CD8-positive, alpha-beta memory T cell (primary cell): ENCODE measurements at regions not wholly inside any gene's neighbourhood (a gene's known extent, or its start where the extent isn't known, plus 50 kb on each side); places are given as distances from the start of the nearest gene placed in this dataset.

Source experiments
- CTCF ChIA-PET: fragments of 350-600 bp; sonication (Branson Sonifier 250); formaldehyde crosslinking; loops from one replicate; lab custom pipeline; 2021; ENCODE audit warnings: antibody characterized with exemption; lab: Charles Lee
- POLR2A ChIA-PET: fragments of 350-600 bp; sonication (Branson Sonifier 250); formaldehyde crosslinking; loops from one replicate; lab custom pipeline; 2021; ENCODE audit warnings: antibody characterized with exemption; lab: Charles Lee
- DNase-seq, 5 donors: peaks; one replicate each; pipeline versions ENCODE4 v3.0.0 to v3.0.0-alpha.2; 2020 to 2022; ENCODE audit warnings: mixed read lengths in 1 of 5
- H3K27ac ChIP-seq: one replicate; pipeline ENCODE4 v1.7.0; 2013; ENCODE audit warnings: low read depth, mild to moderate bottlenecking, low read length, moderate library complexity
- H3K27me3 ChIP-seq: 2 replicates; pipeline ENCODE4 v1.7.0; 2013; ENCODE audit warnings: low read length, mild to moderate bottlenecking; ENCODE audit not compliant: insufficient read depth, poor library complexity, severe bottlenecking
- H3K36me3 ChIP-seq: 2 replicates; pipeline ENCODE4 v1.7.0; 2013; ENCODE audit warnings: mild to moderate bottlenecking, low read length, moderate library complexity; ENCODE audit not compliant: insufficient read depth
- H3K4me1 ChIP-seq: 2 replicates; pipeline ENCODE4 v1.7.0; 2013; ENCODE audit warnings: mild to moderate bottlenecking, low read length, moderate library complexity; ENCODE audit not compliant: insufficient read depth
- H3K4me3 ChIP-seq: 2 replicates; pipeline ENCODE4 v1.7.0; 2013; ENCODE audit warnings: mild to moderate bottlenecking, low read length
- H3K9me3 ChIP-seq: 2 replicates; pipeline ENCODE4 v1.7.0; 2013; ENCODE audit warnings: mild to moderate bottlenecking, low read length
- H3K27ac Mint-ChIP-seq, 8 donors: one replicate each; pipeline ENCODE4 v1.8.0; 2020 to 2021; ENCODE audit warnings: mixed read lengths in 8 of 8, mild to moderate bottlenecking in 6 of 8, inconsistent platforms in 3 of 8, moderate library complexity in 3 of 8
- H3K27me3 Mint-ChIP-seq, 2 donors: one replicate each; pipeline ENCODE4 v1.8.0; 2020 to 2021; ENCODE audit warnings: mixed read lengths in 2 of 2, mild to moderate bottlenecking in 1 of 2, moderate library complexity in 1 of 2
- H3K36me3 Mint-ChIP-seq, 3 donors: one replicate each; pipeline ENCODE4 v1.8.0; 2020 to 2021; ENCODE audit warnings: mixed read lengths in 3 of 3, inconsistent platforms in 1 of 3, mild to moderate bottlenecking in 1 of 3
- H3K4me1 Mint-ChIP-seq, 3 donors: one replicate each; pipeline ENCODE4 v1.8.0; 2020 to 2021; ENCODE audit warnings: mixed read lengths in 3 of 3, inconsistent platforms in 1 of 3, mild to moderate bottlenecking in 1 of 3
- H3K4me3 Mint-ChIP-seq, 7 donors: one replicate each; pipeline ENCODE4 v1.8.0; 2020 to 2021; ENCODE audit warnings: mixed read lengths in 7 of 7, mild to moderate bottlenecking in 6 of 7, moderate library complexity in 4 of 7, inconsistent platforms in 2 of 7
- H3K9me3 Mint-ChIP-seq, 5 donors: one replicate each; pipeline ENCODE4 v1.8.0; 2020 to 2022; ENCODE audit warnings: mixed read lengths in 5 of 5, mild to moderate bottlenecking in 3 of 5, moderate library complexity in 2 of 5, inconsistent platforms in 1 of 5

- Mint-ChIP-seq H3K4me1 (peaks cover 62 to 89% (median 85%) of the 10 kb centered on the region in 3 donors), H3K36me3 (peaks cover 0 to 11% (median 5%) of the 10 kb centered on the region in 3 donors), H3K9me3 (no peaks in the 10 kb centered on the region), H3K27ac (peak overlapping the region in 7 of 8 donors; percentile 76 to 97 (median 91)), H3K27me3 (no peaks in the 10 kb centered on the region), H3K4me3 (peak overlapping the region in 5 of 7 donors; percentile 2 to 38 (median 17))
- H3K4me1 ChIP-seq = peaks cover 67% of the 10 kb centered on the region
- CTCF ChIA-PET = interaction anchor here (0.8 to 1.8 kb wide), 3 partner anchors 19 to 25 kb away, joined by 3 to 4 read pairs (median 3); no protein-coding TSS in a partner anchor
- DNase-seq = no peak
- H3K9me3 ChIP-seq = no peaks in the 10 kb centered on the region
- H3K27me3 ChIP-seq = no peaks in the 10 kb centered on the region
- H3K36me3 ChIP-seq = no peaks in the 10 kb centered on the region
- POLR2A ChIA-PET = interaction anchor here (2.3 kb wide), 1 partner anchor 20 kb away, joined by 9 read pairs; no protein-coding TSS in a partner anchor
- H3K27ac ChIP-seq = no peak overlapping the region
- H3K4me3 ChIP-seq = no peak overlapping the region
These were observed 243.5 kb downstream of the ETS1 start for GRCh38 chr11:128343870-128344269.

DNA sequence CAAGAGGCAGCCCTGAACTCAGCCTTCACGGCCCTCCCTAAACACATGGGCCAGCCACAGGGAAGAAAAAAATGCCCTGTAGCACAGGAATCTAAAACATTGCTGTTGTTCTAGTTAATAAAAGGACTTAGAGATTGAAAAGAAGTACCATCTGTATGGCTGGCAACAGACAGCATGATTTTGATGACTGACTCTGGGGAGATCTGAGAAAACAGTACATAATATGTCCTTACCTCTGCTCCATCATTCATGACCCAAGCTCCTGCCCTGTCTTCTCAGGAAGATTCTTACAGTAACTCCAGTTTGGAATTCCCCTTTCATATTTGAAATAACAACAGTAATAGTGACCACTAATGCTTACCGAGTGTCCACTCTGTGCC lies 244.2 kb downstream of the ETS1 start:
- Mint-ChIP-seq H3K27me3 (no peaks in the 10 kb centered on the region), H3K36me3 (peaks cover 0 to 11% (median 5%) of the 10 kb centered on the region in 3 donors), H3K4me1 (peaks cover 62 to 86% (median 83%) of the 10 kb centered on the region in 3 donors), H3K27ac (peak overlapping the region; percentile 82 to 97 (median 92)), H3K4me3 (peak overlapping the region in 5 of 7 donors; percentile 34 to 78 (median 77)), H3K9me3 (no peaks in the 10 kb centered on the region)
- Histone ChIP-seq H3K36me3 (no peaks in the 10 kb centered on the region), H3K27me3 (no peaks in the 10 kb centered on the region), H3K4me1 (peaks cover 67% of the 10 kb centered on the region), H3K4me3 (no peak overlapping the region), H3K9me3 (no peaks in the 10 kb centered on the region), H3K27ac (no peak overlapping the region)
- POLR2A ChIA-PET = no interaction called here
- CTCF ChIA-PET = interaction anchor here (0.8 to 1.8 kb wide), 3 partner anchors 18 to 20 kb away, joined by 3 to 5 read pairs (median 4); no protein-coding TSS in a partner anchor
- no peak for DNase-seq

DNA sequence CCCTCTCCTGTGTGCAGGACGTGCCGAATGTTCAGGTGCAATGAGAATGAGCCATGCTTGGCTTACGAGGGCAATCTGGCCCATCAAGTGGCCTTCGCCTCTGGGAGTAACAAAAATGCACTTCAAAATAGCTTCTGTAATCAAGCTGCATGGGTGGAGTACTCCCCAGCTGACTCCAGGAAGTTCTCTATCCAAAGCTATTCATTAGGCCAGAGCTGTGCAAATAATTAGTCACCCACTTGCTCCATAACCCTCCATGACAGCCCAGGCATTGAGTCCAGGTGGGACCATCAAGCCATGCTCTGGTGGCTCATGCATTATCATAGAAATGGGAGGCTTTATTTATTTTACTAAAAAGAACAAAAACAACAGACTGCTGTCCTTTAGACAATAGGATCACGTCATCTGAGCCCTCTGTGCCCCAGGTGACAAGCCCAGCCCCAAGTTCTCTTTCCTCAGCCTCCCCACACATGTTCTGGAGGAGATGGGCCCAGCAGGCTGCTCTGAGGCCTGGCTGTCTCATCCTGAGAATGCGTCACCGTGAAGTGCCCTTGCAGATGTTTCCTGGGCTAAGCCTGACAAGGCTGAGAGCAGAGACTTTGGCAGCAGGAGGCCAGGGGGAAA lies 244.7 kb downstream of the ETS1 start:
- no peaks in the 10 kb centered on the region for H3K36me3 ChIP-seq
- H3K9me3 ChIP-seq = no peaks in the 10 kb centered on the region
- peak overlapping the region; percentile 36 for H3K4me3 ChIP-seq
- Mint-ChIP-seq H3K4me3 (peak overlapping the region in 6 of 7 donors; percentile 34 to 78 (median 77)), H3K4me1 (peaks cover 64 to 86% (median 85%) of the 10 kb centered on the region in 3 donors), H3K27ac (peak overlapping the region; percentile 82 to 97 (median 92)), H3K27me3 (no peaks in the 10 kb centered on the region), H3K36me3 (peaks cover 0 to 11% (median 5%) of the 10 kb centered on the region in 3 donors), H3K9me3 (no peaks in the 10 kb centered on the region)
- H3K27ac ChIP-seq = no peak overlapping the region
- H3K4me1 ChIP-seq = peaks cover 67% of the 10 kb centered on the region
- ChIA-PET CTCF (interaction anchor here (0.9 to 1.6 kb wide), 6 partner anchors 8 to 162 kb away, joined by 3 to 5 read pairs (median 3); no protein-coding TSS in a partner anchor), POLR2A (interaction anchor here (0.6 kb wide), 1 partner anchor 9 kb away, joined by 3 read pairs; no protein-coding TSS in a partner anchor)
- peak; percentile 14 to 68 (median 35) for DNase-seq
- H3K27me3 ChIP-seq = no peaks in the 10 kb centered on the region

DNA sequence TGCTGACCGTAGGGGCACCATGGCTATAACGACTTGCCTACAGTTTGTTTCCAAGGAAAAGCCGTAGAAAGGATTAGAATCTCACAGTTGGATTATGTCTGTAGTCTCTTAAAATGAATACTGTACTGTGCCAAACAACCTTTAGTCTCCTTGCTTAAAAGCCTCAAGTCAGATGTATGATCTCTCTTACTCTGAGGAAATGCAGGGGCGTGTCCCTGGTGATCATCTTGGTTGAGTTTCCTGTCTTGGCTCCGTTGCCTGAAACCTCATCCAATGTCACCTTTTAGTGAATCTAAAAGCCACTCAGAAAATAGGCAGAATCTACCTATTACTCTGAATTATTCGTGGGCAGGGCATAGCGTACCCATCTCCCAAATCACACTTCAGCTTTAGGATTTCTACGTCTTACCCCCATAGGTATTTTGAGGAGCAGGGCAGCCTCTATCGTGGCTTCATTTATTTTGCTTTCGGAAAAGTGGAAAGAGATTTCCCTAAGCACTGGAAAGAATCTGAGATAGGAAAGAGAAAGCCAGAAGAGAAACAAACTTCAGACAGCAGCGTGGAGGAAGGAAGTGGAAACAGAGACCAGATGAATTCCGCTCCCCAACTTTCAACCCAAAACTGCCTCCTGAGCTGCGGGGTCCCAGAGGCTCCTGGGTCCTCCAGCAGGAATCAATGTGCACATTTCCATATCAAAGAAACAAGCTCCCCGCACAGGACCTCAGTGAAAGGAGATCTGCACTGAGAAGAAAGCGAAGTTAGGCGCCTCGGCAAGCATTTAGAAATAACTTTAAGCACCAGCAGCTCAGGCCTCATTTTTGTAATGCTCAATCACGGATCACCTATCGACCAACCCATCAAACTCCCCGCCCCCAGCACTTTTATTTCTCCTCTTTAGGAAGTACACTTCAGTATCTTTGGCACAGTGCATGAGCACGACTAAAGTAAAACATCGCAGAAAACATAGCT lies 245.8 kb downstream of the ETS1 start:
- peak in 4 of 5 donors; percentile 30 to 80 (median 76) for DNase-seq
- peak overlapping the region; percentile 53 for H3K27ac ChIP-seq
- peak overlapping the region; percentile 36 for H3K4me3 ChIP-seq
- H3K36me3 ChIP-seq = no peaks in the 10 kb centered on the region
- H3K4me1 ChIP-seq = peaks cover 67% of the 10 kb centered on the region
- H3K9me3 ChIP-seq = no peaks in the 10 kb centered on the region
- H3K36me3 Mint-ChIP-seq = peaks cover 0 to 15% (median 7%) of the 10 kb centered on the region in 3 donors
- CTCF ChIA-PET = interaction anchor here (0.9 to 1.6 kb wide), 6 partner anchors 9 to 163 kb away, joined by 3 to 5 read pairs (median 3); no protein-coding TSS in a partner anchor
- POLR2A ChIA-PET = interaction anchor here (0.6 to 1.0 kb wide), 3 partner anchors 8 to 168 kb away, joined by 3 to 13 read pairs (median 3); no protein-coding TSS in a partner anchor
- H3K27ac Mint-ChIP-seq = peak overlapping the region; percentile 82 to 97 (median 92)
- peak overlapping the region; percentile 25 to 79 (median 77) for H3K4me3 Mint-ChIP-seq
- H3K27me3 ChIP-seq = no peaks in the 10 kb centered on the region
- no peaks in the 10 kb centered on the region for H3K9me3 Mint-ChIP-seq
- H3K4me1 Mint-ChIP-seq = peaks cover 64 to 91% (median 90%) of the 10 kb centered on the region in 3 donors
- no peaks in the 10 kb centered on the region for H3K27me3 Mint-ChIP-seq

- H3K4me3 Mint-ChIP-seq = no peak overlapping the region
- peak overlapping the region in 7 of 8 donors; percentile 47 to 96 (median 82) for H3K27ac Mint-ChIP-seq
- CTCF ChIA-PET = no interaction called here
These were observed 247.6 kb downstream of the ETS1 start for GRCh38 chr11:128339792-128340191.

DNA sequence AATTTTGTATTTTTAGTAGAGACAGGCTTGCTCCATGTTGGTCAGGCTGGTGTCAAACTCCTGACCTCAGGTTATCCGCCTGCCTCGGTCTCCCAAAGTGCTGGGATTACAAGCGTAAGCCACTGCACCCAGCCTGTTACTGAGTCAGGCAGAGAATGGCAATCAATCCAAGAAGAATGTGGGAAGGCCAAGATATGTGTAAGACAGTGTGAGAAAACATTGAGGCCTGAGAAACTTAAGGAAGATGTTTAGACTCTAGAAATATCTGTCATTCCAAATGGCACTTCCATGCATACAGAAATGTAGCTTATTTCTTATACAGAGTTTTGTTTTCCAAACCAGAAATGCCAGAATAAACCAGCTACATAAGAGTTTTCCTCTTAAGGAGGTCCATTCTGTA lies 248.5 kb downstream of the ETS1 start:
- Histone ChIP-seq H3K27ac (no peak overlapping the region), H3K4me1 (peaks cover 44% of the 10 kb centered on the region), H3K27me3 (no peaks in the 10 kb centered on the region), H3K36me3 (no peaks in the 10 kb centered on the region), H3K4me3 (no peak overlapping the region), H3K9me3 (no peaks in the 10 kb centered on the region)
- POLR2A ChIA-PET = interaction anchor here (0.7 to 0.9 kb wide), 2 partner anchors 13 to 32 kb away, joined by 3 to 8 read pairs; no protein-coding TSS in a partner anchor
- Mint-ChIP-seq H3K27ac (peak overlapping the region in 2 of 8 donors; percentile 7 to 96), H3K36me3 (peaks cover 0 to 9% (median 7%) of the 10 kb centered on the region in 3 donors), H3K4me3 (no peak overlapping the region), H3K9me3 (no peaks in the 10 kb centered on the region), H3K27me3 (no peaks in the 10 kb centered on the region), H3K4me1 (peaks cover 45 to 80% (median 75%) of the 10 kb centered on the region in 3 donors)
- DNase-seq = no peak
- CTCF ChIA-PET = interaction anchor here (1.1 to 1.5 kb wide), 2 partner anchors 18 to 39 kb away, joined by 3 read pairs; no protein-coding TSS in a partner anchor

More at GRCh38 chr11:128339792-128340191, 247.6 kb downstream of the ETS1 start:
- Mint-ChIP-seq H3K27me3 (no peaks in the 10 kb centered on the region), H3K4me1 (peaks cover 51 to 81% (median 80%) of the 10 kb centered on the region in 3 donors), H3K9me3 (no peaks in the 10 kb centered on the region), H3K36me3 (peaks cover 0 to 15% (median 7%) of the 10 kb centered on the region in 3 donors)
- Histone ChIP-seq H3K4me3 (no peak overlapping the region), H3K9me3 (no peaks in the 10 kb centered on the region), H3K36me3 (no peaks in the 10 kb centered on the region), H3K27ac (no peak overlapping the region), H3K27me3 (no peaks in the 10 kb centered on the region), H3K4me1 (peaks cover 54% of the 10 kb centered on the region)
- POLR2A ChIA-PET = interaction anchor here (0.9 kb wide), 1 partner anchor 14 kb away, joined by 3 read pairs; no protein-coding TSS in a partner anchor
- DNase-seq = no peak

- CTCF ChIA-PET = interaction anchor here (2.2 to 3.3 kb wide), 2 partner anchors 13 to 46 kb away, joined by 6 to 18 read pairs; no protein-coding TSS in a partner anchor
- POLR2A ChIA-PET = no interaction called here
- no peak overlapping the region for H3K27ac ChIP-seq
- no peaks in the 10 kb centered on the region for H3K27me3 ChIP-seq
- peaks cover 0 to 5% (median 2%) of the 10 kb centered on the region in 3 donors for H3K36me3 Mint-ChIP-seq
- no peaks in the 10 kb centered on the region for H3K9me3 Mint-ChIP-seq
- H3K4me3 ChIP-seq = no peak overlapping the region
- peaks cover 23% of the 10 kb centered on the region for H3K4me1 ChIP-seq
- no peaks in the 10 kb centered on the region for H3K36me3 ChIP-seq
- H3K27ac Mint-ChIP-seq = peak overlapping the region in 3 of 8 donors; percentile 8 to 64 (median 17)
- no peaks in the 10 kb centered on the region for H3K9me3 ChIP-seq
- no peaks in the 10 kb centered on the region for H3K27me3 Mint-ChIP-seq
- no peak for DNase-seq
- H3K4me1 Mint-ChIP-seq = peaks cover 25 to 69% (median 62%) of the 10 kb centered on the region in 3 donors
- H3K4me3 Mint-ChIP-seq = no peak overlapping the region
These were observed 251.2 kb downstream of the ETS1 start for GRCh38 chr11:128336203-128336602.
